ENCODE measurements at regions not wholly inside any gene's neighbourhood (a gene's known extent, or its start where the extent isn't known, plus 50 kb on each side); places are given as distances from the start of the nearest gene placed in this dataset.

DNA sequence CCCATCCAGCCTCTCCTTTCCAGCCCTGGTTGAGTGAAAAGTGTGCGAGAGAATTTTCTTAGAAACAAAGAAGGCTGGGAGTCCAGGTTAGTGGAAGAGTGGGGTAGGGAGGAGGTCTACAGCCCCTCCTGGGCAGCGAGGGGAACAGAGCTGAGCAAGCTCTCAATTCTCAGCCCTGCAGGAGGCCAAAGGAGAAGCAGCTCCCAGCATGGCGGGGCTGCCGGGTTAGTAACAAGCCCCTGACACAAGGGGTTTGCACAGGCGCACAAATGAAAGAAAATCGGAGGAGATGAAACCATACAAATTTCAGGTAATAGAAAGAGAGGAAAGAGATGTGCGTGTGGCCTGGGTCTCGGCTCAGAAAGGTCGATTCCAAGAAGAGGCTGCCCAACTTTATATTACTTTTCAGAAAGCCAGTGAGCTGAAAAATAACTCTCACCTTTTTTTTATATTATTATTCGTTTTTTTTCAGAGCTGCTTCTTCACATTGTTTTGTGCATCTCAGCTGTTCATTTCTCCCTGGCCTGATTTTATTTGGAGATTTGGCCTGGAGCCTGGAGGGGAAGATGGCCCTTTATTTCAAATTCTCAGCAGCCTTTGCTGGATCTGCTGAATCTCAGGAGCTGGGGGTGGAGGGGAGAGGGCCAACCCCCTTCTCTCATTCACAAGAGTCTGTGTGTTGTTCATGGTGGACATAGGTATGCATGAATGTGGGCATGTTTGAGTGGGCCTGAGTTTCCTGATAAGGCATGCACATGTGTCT lies 583.2 kb downstream of the BUD13 start:
- TF ChIP-seq, protein P1, sequence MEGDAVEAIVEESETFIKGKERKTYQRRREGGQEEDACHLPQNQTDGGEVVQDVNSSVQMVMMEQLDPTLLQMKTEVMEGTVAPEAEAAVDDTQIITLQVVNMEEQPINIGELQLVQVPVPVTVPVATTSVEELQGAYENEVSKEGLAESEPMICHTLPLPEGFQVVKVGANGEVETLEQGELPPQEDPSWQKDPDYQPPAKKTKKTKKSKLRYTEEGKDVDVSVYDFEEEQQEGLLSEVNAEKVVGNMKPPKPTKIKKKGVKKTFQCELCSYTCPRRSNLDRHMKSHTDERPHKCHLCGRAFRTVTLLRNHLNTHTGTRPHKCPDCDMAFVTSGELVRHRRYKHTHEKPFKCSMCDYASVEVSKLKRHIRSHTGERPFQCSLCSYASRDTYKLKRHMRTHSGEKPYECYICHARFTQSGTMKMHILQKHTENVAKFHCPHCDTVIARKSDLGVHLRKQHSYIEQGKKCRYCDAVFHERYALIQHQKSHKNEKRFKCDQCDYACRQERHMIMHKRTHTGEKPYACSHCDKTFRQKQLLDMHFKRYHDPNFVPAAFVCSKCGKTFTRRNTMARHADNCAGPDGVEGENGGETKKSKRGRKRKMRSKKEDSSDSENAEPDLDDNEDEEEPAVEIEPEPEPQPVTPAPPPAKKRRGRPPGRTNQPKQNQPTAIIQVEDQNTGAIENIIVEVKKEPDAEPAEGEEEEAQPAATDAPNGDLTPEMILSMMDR (conservative IDR thresholded peaks at IDR 0.05 in 1 of 2, IDR thresholded peaks at IDR 0.05 in 1 of 2; ENCODE audit: low read depth in 1 of 2, low read length in 2 of 2): no peak
- TF ChIP-seq EZH2 (IDR thresholded peaks at IDR 0.05; ENCODE audit: low read length, missing control alignments): no peak
